Fibroblast of lung (primary cell): ENCODE measurements at regions not wholly inside any gene's neighbourhood (a gene's known extent, or its start where the extent isn't known, plus 50 kb on each side); places are given as distances from the start of the nearest gene placed in this dataset.

Experiments
- CTCF ChIP-seq, 2 donors: IDR thresholded peaks in 1 of 2; conservative IDR thresholded peaks in 1 of 2; 1 replicate in 1 of 2; 2 replicates in 1 of 2; pipeline ENCODE4 v1.5.1; 2011 to 2012; ENCODE audit warnings: low read length in 2 of 2, control low read depth in 1 of 2, inconsistent platforms in 1 of 2, low read depth in 1 of 2, mild to moderate bottlenecking in 1 of 2
- EZH2 ChIP-seq: IDR thresholded peaks from 2 replicates; pipeline ENCODE4 v1.5.1; 2012; ENCODE audit warnings: low read length, control low read depth, mild to moderate bottlenecking; ENCODE audit errors: missing control alignments

DNA sequence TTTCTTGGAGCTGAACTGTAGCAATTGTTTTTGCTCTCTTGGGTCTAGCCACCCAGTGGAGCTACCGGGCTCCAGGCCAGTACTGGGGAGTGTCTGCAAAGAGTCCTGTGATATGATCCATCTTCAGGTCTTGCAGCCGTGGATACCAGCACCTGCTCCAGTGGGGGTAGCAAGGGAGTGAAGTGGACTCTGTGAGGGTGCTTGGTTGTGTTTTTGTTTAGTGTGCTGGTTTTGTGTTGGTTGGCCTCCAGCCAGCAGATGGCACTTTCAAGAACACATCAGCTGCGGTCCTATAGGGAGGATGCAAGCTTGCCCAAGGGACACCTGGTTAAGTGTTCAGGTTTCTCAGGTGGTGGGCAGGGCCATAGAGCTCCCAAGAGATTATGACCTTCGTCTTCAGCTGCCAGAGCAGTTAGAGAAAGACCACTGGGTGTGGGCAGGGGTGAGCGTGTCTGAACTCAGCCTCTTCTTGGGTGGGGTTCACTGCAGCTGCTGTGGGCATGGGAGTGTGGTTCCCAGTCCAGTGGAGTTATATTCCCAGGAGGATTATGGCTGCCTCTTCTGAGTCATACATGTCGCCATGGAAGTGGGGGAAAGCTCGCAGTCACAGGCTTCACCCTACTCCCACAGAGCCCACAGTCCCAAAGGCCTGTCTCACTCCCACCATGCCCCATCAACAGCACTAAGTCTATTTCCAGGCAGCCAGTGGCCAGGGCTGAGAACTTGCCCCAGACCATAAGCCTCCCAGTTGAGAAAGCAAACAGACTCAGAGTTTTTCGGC, 811.6 kb downstream of the GLUD2 start:
- TF ChIP-seq CTCF (conservative IDR thresholded peaks at IDR 0.05 in 1 of 2, IDR thresholded peaks at IDR 0.05 in 1 of 2; ENCODE audit: low read depth in 1 of 2, low read length in 2 of 2) (no peak), EZH2 (no peak)
